Fibroblast of skin of left biceps (primary cell): ENCODE measurements at regions not wholly inside any gene's neighbourhood (a gene's known extent, or its start where the extent isn't known, plus 50 kb on each side); places are given as distances from the start of the nearest gene placed in this dataset.

ENCODE experiments used
- DNase-seq, 2 experiments: peaks; one replicate each; pipeline ENCODE4 v3.0.0-alpha.2; 2013; ENCODE audit warnings: low read depth in 2 of 2

- DNase-seq = no peak
Observed at GRCh38 chr4:11774346-11774745, 345.7 kb upstream of the HS3ST1 start.

GRCh38 chr4:11773798-11774197 is 345.1 kb upstream of the HS3ST1 start:
- DNase-seq = no peak

- DNase-seq = no peak
Observed at GRCh38 chr4:11769434-11769833, 340.7 kb upstream of the HS3ST1 start.

- DNase-seq = no peak
Observed at GRCh38 chr4:11768251-11768972, 339.7 kb upstream of the HS3ST1 start.

- DNase-seq = no peak
Observed at GRCh38 chr4:11765849-11766453, 337.3 kb upstream of the HS3ST1 start.

GRCh38 chr4:11748164-11748872 is 319.6 kb upstream of the HS3ST1 start:
- no peak for DNase-seq

- no peak for DNase-seq
Observed at GRCh38 chr4:11746734-11747133, 318.0 kb upstream of the HS3ST1 start.

- no peak for DNase-seq
Observed at GRCh38 chr4:11743976-11744375, 315.3 kb upstream of the HS3ST1 start.

- no peak for DNase-seq
Observed at GRCh38 chr4:11743236-11743635, 314.5 kb upstream of the HS3ST1 start.

GRCh38 chr4:11741190-11741652 is 312.5 kb upstream of the HS3ST1 start:
- no peak for DNase-seq

- DNase-seq = no peak
Observed at GRCh38 chr4:11739992-11740391, 311.3 kb upstream of the HS3ST1 start.

GRCh38 chr4:11736978-11737377 is 308.3 kb upstream of the HS3ST1 start:
- DNase-seq = no peak

- DNase-seq = no peak
Observed at GRCh38 chr4:11735651-11736050, 307.0 kb upstream of the HS3ST1 start.

GRCh38 chr4:11732155-11732554 is 303.5 kb upstream of the HS3ST1 start:
- DNase-seq = no peak

- no peak for DNase-seq
Observed at GRCh38 chr4:11730545-11730944, 301.9 kb upstream of the HS3ST1 start.

- no peak for DNase-seq
Observed at GRCh38 chr4:11729548-11729947, 300.9 kb upstream of the HS3ST1 start.

- no peak for DNase-seq
Observed at GRCh38 chr4:11727903-11728564, 299.3 kb upstream of the HS3ST1 start.

GRCh38 chr4:11724731-11725130 is 296.0 kb upstream of the HS3ST1 start:
- no peak for DNase-seq

GRCh38 chr4:11722223-11722622 is 293.5 kb upstream of the HS3ST1 start:
- DNase-seq = no peak

GRCh38 chr4:11720292-11720691 is 291.6 kb upstream of the HS3ST1 start:
- DNase-seq = no peak

- DNase-seq = no peak
Observed at GRCh38 chr4:11719879-11720278, 291.2 kb upstream of the HS3ST1 start.

- DNase-seq = no peak
Observed at GRCh38 chr4:11715753-11716521, 287.2 kb upstream of the HS3ST1 start.
